Keratinocyte (primary cell): ENCODE measurements at regions not wholly inside any gene's neighbourhood (a gene's known extent, or its start where the extent isn't known, plus 50 kb on each side); places are given as distances from the start of the nearest gene placed in this dataset.

Experiments used
- DNase-seq: peaks from one replicate; pipeline ENCODE4 v3.0.0-alpha.2; 2011; ENCODE audit warnings: low read depth, missing footprints, low spot score
- FAIRE-seq: peaks from 2 replicates; lab custom pipeline; 2011; peaks lifted over from hg19 to GRCh38; lab: Jason Lieb, UNC
- H2AFZ ChIP-seq: 2 replicates; pipeline ENCODE4 v1.6.0; 2012; ENCODE audit warnings: low read length, control low read depth, inconsistent platforms; ENCODE audit not compliant: control insufficient read depth
- H3K27ac ChIP-seq: 2 replicates; pipeline ENCODE4 v1.5.1; 2011; ENCODE audit warnings: low read length; ENCODE audit not compliant: control insufficient read depth, insufficient read depth
- H3K27me3 ChIP-seq: 3 replicates; pipeline ENCODE4 v1.6.0; 2011; ENCODE audit warnings: low read length; ENCODE audit not compliant: control insufficient read depth, insufficient read depth; ENCODE audit errors: extremely low read depth
- H3K36me3 ChIP-seq, 2 experiments: 2 replicates in 1 of 2; 3 replicates in 1 of 2; pipeline ENCODE4 v1.5.1; 2011; ENCODE audit warnings: low read length in 2 of 2, mild to moderate bottlenecking in 1 of 2; ENCODE audit not compliant: control insufficient read depth in 2 of 2, insufficient read depth in 2 of 2; ENCODE audit errors: extremely low read depth in 1 of 2
- H3K4me1 ChIP-seq: 3 replicates; pipeline ENCODE4 v1.5.1; 2011; ENCODE audit warnings: low read length; ENCODE audit not compliant: control insufficient read depth, insufficient read depth; ENCODE audit errors: extremely low read depth
- H3K4me2 ChIP-seq: 3 replicates; pipeline ENCODE4 v1.6.0; 2011; ENCODE audit warnings: low read depth, low read length; ENCODE audit not compliant: control insufficient read depth, insufficient read depth; ENCODE audit errors: extremely low read depth
- H3K4me3 ChIP-seq, 3 experiments: fragments of 200-600 bp in 1 of 3; sonication (generic) in 1 of 3; 2 replicates in 2 of 3; 3 replicates in 1 of 3; pipeline ENCODE4 v1.5.1; 2011 to 2016; ENCODE audit warnings: low read length in 3 of 3, mild to moderate bottlenecking in 3 of 3, control low read depth in 2 of 3, inconsistent platforms in 1 of 3, low read depth in 1 of 3, mixed read lengths in 1 of 3, mixed run types in 1 of 3, moderate library complexity in 1 of 3; ENCODE audit not compliant: control insufficient read depth in 2 of 3, insufficient read depth in 2 of 3; ENCODE audit errors: extremely low read depth in 1 of 3
- H3K79me2 ChIP-seq: 2 replicates; pipeline ENCODE4 v1.6.0; 2012; ENCODE audit warnings: low read length; ENCODE audit not compliant: control insufficient read depth, insufficient read depth
- H3K9ac ChIP-seq: 3 replicates; pipeline ENCODE4 v1.6.0; 2011; ENCODE audit warnings: low read length; ENCODE audit not compliant: control insufficient read depth, insufficient read depth; ENCODE audit errors: extremely low read depth
- H3K9me1 ChIP-seq: 3 replicates; pipeline ENCODE4 v1.6.0; 2011; ENCODE audit warnings: low read length; ENCODE audit not compliant: control insufficient read depth, insufficient read depth; ENCODE audit errors: extremely low read depth
- H3K9me3 ChIP-seq: 2 replicates; pipeline ENCODE4 v1.5.1; 2012; ENCODE audit warnings: low read depth, low read length; ENCODE audit not compliant: control insufficient read depth
- H4K20me1 ChIP-seq: 3 replicates; pipeline ENCODE4 v1.6.0; 2011; ENCODE audit warnings: low read length; ENCODE audit not compliant: control insufficient read depth, insufficient read depth; ENCODE audit errors: extremely low read depth
- CTCF ChIP-seq, 3 experiments: IDR thresholded peaks in 1 of 3; conservative IDR thresholded peaks in 1 of 3; optimal IDR thresholded peaks in 1 of 3; 2 replicates in 2 of 3; 3 replicates in 1 of 3; pipeline versions ENCODE3 to v1.5.1; 2011; ENCODE audit warnings: low read length in 3 of 3, mild to moderate bottlenecking in 3 of 3, moderate library complexity in 2 of 3, control low read depth in 1 of 3, inconsistent platforms in 1 of 3; ENCODE audit not compliant: insufficient read depth in 2 of 3; ENCODE audit errors: extremely low read depth in 1 of 3
- EZH2 ChIP-seq: IDR thresholded peaks from one replicate; pipeline ENCODE4 v1.6.1; 2012; ENCODE audit warnings: inconsistent platforms, mild to moderate bottlenecking, low read length, moderate library complexity
- dilution Hi-C: fragments of 300-500 bp; cut with MboI; formaldehyde crosslinking; loops from one replicate; pipeline ENCODE4 v1.7.0; 2020; ENCODE audit warnings: low sequenced_read_pairs; ENCODE audit not compliant: extremely low pct_ligation_motif_present

DNA sequence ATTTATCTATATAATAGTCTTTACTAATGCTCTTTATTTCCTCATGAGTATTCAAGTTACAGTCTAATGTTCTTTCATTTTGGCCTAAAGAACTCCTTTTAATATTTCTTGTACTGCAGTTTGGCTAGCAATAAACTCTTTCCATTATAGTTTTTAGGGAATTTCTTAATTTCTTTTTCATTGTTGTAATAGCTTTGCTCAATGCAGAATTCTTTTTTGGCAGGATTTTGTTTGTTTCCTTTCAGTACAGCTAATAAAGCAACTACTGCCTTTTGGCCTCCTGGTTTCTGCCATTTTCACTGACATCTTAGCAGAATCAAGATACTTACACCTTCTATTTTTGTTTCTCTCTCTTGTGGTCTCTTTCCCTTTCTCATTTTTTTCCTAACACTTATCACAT, 390.4 kb upstream of the RGPD4 start:
- no peak for FAIRE-seq

DNA sequence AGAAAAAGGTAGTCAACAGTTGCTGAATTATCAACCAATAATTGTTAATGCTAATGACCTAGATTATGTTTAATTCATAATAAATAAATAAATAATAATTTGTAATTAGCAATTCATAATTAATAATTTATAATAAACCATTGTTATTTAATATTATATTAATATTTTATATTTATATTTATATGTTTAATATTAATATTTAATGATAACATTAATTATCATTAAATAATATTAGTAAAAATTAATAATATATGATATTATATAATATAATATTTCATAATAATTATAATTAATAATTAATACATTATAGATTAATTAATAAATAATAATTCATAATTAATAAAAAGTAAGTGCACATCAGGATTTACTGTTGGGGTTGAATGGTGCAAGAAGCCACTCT, 389.4 kb upstream of the RGPD4 start:
- Histone ChIP-seq H3K27me3 (no peaks in the 10 kb centered on the region), H3K79me2 (no peaks in the 10 kb centered on the region), H3K27ac (no peak overlapping the region), H3K9me1 (no peaks in the 10 kb centered on the region), H2AFZ (no peak overlapping the region), H3K4me2 (no peak overlapping the region), H3K9ac (no peak overlapping the region), H3K9me3 (no peaks in the 10 kb centered on the region), H3K4me3 (no peak overlapping the region), H3K36me3 (no peaks in the 10 kb centered on the region), H4K20me1 (no peaks in the 10 kb centered on the region), H3K4me1 (no peaks in the 10 kb centered on the region)
- DNase-seq (no peak), FAIRE-seq (no peak)
- TF ChIP-seq EZH2: no peak
- dilution Hi-C loops: no loop called here

More for the DNA sequence above, 390.4 kb upstream of the RGPD4 start:
- Histone ChIP-seq H3K4me2 (no peak overlapping the region), H3K9ac (no peak overlapping the region), H3K79me2 (no peaks in the 10 kb centered on the region), H3K27me3 (no peaks in the 10 kb centered on the region), H3K4me1 (no peaks in the 10 kb centered on the region), H3K4me3 (no peak overlapping the region), H2AFZ (no peak overlapping the region), H4K20me1 (no peaks in the 10 kb centered on the region), H3K9me1 (no peaks in the 10 kb centered on the region), H3K36me3 (no peaks in the 10 kb centered on the region), H3K27ac (no peak overlapping the region), H3K9me3 (no peaks in the 10 kb centered on the region)
- TF ChIP-seq EZH2 (no peak), CTCF (optimal IDR thresholded peaks at IDR 0.05 in 1 of 3, IDR thresholded peaks at IDR 0.05 in 1 of 3, conservative IDR thresholded peaks at IDR 0.05 in 1 of 3; ENCODE audit: extremely low read depth in 1 of 3, insufficient read depth in 2 of 3, low read length in 3 of 3) (no peak)
- DNase-seq: no peak
- dilution Hi-C loops: no loop called here

DNA sequence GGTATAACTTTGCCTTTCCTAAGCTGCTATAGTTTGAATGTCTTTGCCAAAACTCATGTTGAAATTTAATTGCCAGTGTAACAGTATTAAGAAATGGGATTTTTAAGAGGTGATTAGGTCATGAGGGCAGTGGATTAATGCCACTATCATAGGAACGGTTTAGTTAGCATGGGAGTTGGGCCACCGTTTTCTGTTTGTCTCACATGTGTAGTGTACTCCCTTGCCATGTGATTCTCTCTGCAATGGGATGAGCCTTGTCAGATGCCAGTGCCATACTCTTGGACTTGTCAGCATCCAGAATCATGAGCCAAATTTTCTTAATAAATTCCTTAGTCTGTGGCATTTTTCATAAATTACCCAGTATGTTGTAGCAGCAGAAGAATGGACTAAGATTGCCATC, 388.9 kb upstream of the RGPD4 start:
- H3K27me3 ChIP-seq: no peaks in the 10 kb centered on the region
- no peak overlapping the region for H3K4me2 ChIP-seq
- H3K27ac ChIP-seq: no peak overlapping the region
- H3K9me1 ChIP-seq: no peaks in the 10 kb centered on the region
- H3K79me2 ChIP-seq: no peaks in the 10 kb centered on the region
- H3K36me3 ChIP-seq: no peaks in the 10 kb centered on the region
- H3K4me1 ChIP-seq: no peaks in the 10 kb centered on the region
- no peak for DNase-seq
- H3K9ac ChIP-seq: no peak overlapping the region
- FAIRE-seq: no peak
- H2AFZ ChIP-seq: no peak overlapping the region
- no peaks in the 10 kb centered on the region for H4K20me1 ChIP-seq
- no peak overlapping the region for H3K4me3 ChIP-seq
- dilution Hi-C loops: no loop called here
- no peak for TF ChIP-seq EZH2
- no peak for TF ChIP-seq CTCF (optimal IDR thresholded peaks at IDR 0.05 in 1 of 3, IDR thresholded peaks at IDR 0.05 in 1 of 3, conservative IDR thresholded peaks at IDR 0.05 in 1 of 3; ENCODE audit: extremely low read depth in 1 of 3, insufficient read depth in 2 of 3, low read length in 3 of 3)
- H3K9me3 ChIP-seq: no peaks in the 10 kb centered on the region
